Hepatocyte (in vitro differentiated cells): ENCODE measurements at regions not wholly inside any gene's neighbourhood (a gene's known extent, or its start where the extent isn't known, plus 50 kb on each side); places are given as distances from the start of the nearest gene placed in this dataset.

Experiments used
- DNase-seq: peaks from one replicate; pipeline ENCODE4 v3.0.0-alpha.2; 2016; ENCODE audit warnings: low spot score
- H2AFZ ChIP-seq: fragments of 200-600 bp; sonication (generic); 2 replicates; pipeline ENCODE4 v1.6.0; 2016; ENCODE audit warnings: antibody characterized with exemption, mild to moderate bottlenecking
- H3K27ac ChIP-seq: fragments of 200-600 bp; sonication (generic); 2 replicates; pipeline ENCODE4 v1.5.1; 2016; ENCODE audit warnings: mild to moderate bottlenecking
- H3K27me3 ChIP-seq: fragments of 200-600 bp; sonication (generic); 2 replicates; pipeline ENCODE4 v1.6.1; 2016
- H3K36me3 ChIP-seq: fragments of 200-600 bp; sonication (generic); replicated peaks from 2 replicates; pipeline ENCODE4 v1.5.1; 2016; ENCODE audit warnings: low read depth; ENCODE audit not compliant: insufficient read depth
- H3K4me1 ChIP-seq: fragments of 200-600 bp; sonication (generic); 2 replicates; pipeline ENCODE4 v1.5.1; 2016; ENCODE audit warnings: mild to moderate bottlenecking, moderate library complexity; ENCODE audit not compliant: insufficient read depth
- H3K4me2 ChIP-seq: fragments of 200-600 bp; sonication (generic); 2 replicates; pipeline ENCODE4 v1.6.0; 2016
- H3K4me3 ChIP-seq: fragments of 200-600 bp; sonication (generic); 2 replicates; pipeline ENCODE4 v1.5.1; 2016; ENCODE audit warnings: mild to moderate bottlenecking
- H3K79me2 ChIP-seq: fragments of 200-600 bp; sonication (generic); 2 replicates; pipeline ENCODE4 v1.6.0; 2017; ENCODE audit warnings: mild to moderate bottlenecking
- H3K9me2 ChIP-seq: fragments of 200-600 bp; sonication (generic); replicated peaks from 2 replicates; pipeline ENCODE4 v1.6.0; 2017; ENCODE audit warnings: mild to moderate bottlenecking; ENCODE audit not compliant: insufficient read depth
- H3K9me3 ChIP-seq: fragments of 200-600 bp; sonication (generic); 2 replicates; pipeline ENCODE4 v1.5.1; 2016; ENCODE audit warnings: low read depth, mild to moderate bottlenecking
- H4K20me1 ChIP-seq: fragments of 200-600 bp; sonication (generic); 2 replicates; pipeline ENCODE4 v1.6.0; 2016; ENCODE audit warnings: mild to moderate bottlenecking; ENCODE audit not compliant: insufficient read depth, poor library complexity, severe bottlenecking
- EZH2 ChIP-seq: fragments of 200-600 bp; sonication (generic); IDR thresholded peaks from 2 replicates; pipeline ENCODE4 v1.6.1; 2016; ENCODE audit warnings: antibody characterized with exemption, mild to moderate bottlenecking, borderline replicate concordance
- EZH2phosphoT487 ChIP-seq: fragments of 200-600 bp; sonication (generic); IDR thresholded peaks from one replicate; pipeline ENCODE4 v1.6.1; 2018; ENCODE audit warnings: antibody characterized with exemption, mild to moderate bottlenecking, low read depth, moderate library complexity; ENCODE audit not compliant: unreplicated experiment, severe bottlenecking
- WGBS: methylation state at CpG from one replicate; pipeline ENCODE4 v1.1.6; 2016; ENCODE audit warnings: low lambda C conversion rate; ENCODE audit errors: missing lambda C conversion rate; 5-methylcytosine and 5-hydroxymethylcytosine counted together
- TF ChIP-seq, protein P1 (sequence below): fragments of 200-600 bp; sonication (generic); IDR thresholded peaks from 2 replicates; pipeline ENCODE4 v1.5.1; 2016; ENCODE audit warnings: antibody characterized with exemption, mild to moderate bottlenecking; ENCODE audit not compliant: poor library complexity

DNA sequence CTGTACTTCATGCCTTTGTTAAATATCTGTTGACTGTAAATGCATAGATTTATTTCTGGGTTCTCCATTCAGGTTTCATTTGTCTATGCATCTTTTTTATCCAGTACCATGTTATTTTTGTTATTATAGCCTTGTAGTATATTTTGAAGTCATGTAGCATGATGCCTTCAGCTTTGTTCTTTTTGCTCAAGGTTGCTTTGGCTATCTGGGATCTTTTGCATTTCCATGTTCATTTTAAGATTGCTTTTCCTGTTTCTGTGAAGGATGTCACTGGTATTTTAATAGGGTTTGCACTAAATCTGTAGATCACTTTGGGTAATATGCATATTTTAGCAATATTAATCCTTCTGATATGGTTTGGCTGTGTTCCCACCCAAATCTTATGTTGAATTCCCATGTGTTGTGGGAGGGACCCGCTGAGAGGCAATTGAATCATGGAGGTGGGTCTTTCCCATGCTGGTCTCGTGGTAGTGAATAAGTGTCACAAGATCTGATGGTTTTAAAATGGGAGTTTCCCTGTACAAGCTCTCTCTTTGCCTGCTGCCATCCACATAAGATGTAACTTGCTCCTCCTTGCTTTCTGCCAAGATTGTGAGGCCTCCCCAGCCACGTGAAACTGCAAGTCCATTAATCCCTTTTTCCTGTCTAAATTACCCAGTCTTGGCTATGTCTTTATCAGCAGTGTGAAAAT, 302.8 kb upstream of the SEMA3C start:
- Histone ChIP-seq H4K20me1 (no peaks in the 10 kb centered on the region), H3K4me1 (no peaks in the 10 kb centered on the region), H3K9me2 (no peaks in the 10 kb centered on the region), H2AFZ (no peak overlapping the region), H3K4me2 (no peak overlapping the region), H3K27me3 (no peaks in the 10 kb centered on the region), H3K9me3 (no peaks in the 10 kb centered on the region), H3K79me2 (no peaks in the 10 kb centered on the region), H3K4me3 (no peak overlapping the region), H3K36me3 (no peaks in the 10 kb centered on the region), H3K27ac (no peak overlapping the region)
- WGBS, result 82% methylated on average over 3 of the region's 3 CpGs
- TF ChIP-seq, protein P1, sequence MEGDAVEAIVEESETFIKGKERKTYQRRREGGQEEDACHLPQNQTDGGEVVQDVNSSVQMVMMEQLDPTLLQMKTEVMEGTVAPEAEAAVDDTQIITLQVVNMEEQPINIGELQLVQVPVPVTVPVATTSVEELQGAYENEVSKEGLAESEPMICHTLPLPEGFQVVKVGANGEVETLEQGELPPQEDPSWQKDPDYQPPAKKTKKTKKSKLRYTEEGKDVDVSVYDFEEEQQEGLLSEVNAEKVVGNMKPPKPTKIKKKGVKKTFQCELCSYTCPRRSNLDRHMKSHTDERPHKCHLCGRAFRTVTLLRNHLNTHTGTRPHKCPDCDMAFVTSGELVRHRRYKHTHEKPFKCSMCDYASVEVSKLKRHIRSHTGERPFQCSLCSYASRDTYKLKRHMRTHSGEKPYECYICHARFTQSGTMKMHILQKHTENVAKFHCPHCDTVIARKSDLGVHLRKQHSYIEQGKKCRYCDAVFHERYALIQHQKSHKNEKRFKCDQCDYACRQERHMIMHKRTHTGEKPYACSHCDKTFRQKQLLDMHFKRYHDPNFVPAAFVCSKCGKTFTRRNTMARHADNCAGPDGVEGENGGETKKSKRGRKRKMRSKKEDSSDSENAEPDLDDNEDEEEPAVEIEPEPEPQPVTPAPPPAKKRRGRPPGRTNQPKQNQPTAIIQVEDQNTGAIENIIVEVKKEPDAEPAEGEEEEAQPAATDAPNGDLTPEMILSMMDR, result no peak
- TF ChIP-seq EZH2phosphoT487 (no peak), EZH2 (no peak)
- DNase-seq, result no peak

DNA sequence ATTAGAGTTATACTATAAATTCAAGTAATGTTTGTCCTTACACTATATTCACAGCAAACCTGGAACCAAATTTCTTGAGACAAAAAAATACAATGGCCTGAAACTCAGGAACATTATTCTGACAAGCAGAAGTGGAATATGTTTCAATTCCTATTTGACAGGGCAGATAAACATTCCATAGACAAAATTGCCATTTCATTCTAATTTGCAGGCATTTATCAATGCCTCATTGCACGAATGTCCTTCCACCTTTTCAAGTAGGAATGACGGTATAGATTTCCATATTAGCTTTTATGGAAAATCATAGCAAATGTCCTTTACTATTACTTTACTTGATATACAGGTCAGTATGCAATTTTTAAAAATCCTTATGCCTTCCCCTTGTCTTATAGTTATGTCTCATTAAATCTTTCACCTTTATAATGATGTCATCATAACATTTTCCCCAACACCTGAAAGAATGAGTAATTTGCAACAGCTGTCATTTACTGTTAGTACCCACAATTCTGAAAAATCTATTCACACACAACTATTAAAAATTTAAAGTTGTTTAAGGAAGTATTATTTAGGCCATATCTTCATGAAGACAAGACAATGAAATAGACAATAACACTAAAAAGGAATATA, 299.7 kb upstream of the SEMA3C start:
- Histone ChIP-seq H3K9me2 (no peaks in the 10 kb centered on the region), H3K27me3 (no peaks in the 10 kb centered on the region), H2AFZ (no peak overlapping the region), H4K20me1 (no peaks in the 10 kb centered on the region), H3K4me2 (no peak overlapping the region), H3K79me2 (no peaks in the 10 kb centered on the region), H3K36me3 (no peaks in the 10 kb centered on the region), H3K27ac (no peak overlapping the region), H3K4me3 (no peak overlapping the region), H3K4me1 (no peaks in the 10 kb centered on the region), H3K9me3 (no peaks in the 10 kb centered on the region)
- WGBS, result 89% methylated on average over 2 of the region's 2 CpGs
- no peak for DNase-seq
- TF ChIP-seq EZH2phosphoT487 (no peak), EZH2 (no peak)
- TF ChIP-seq, protein P1, result no peak

DNA sequence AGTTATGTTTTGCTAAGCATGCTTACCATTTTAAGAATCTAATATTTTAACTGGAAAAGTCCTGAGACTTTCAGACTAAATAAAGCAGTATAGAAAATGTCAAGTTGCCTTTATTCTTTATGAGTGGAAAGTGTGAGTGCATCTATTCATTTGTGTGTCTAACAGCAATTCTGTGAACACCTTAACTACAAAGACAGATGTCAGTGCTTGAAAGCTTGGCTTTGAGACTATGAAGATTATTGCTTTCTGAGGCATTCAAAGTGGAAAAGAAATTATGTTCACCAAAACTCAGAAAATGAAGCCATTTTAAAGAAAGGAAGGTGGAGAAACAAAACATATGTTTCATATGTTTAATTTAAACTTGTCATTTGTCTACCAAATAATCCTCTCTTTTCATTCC, 294.5 kb upstream of the SEMA3C start:
- Histone ChIP-seq H3K4me2 (no peak overlapping the region), H3K27ac (no peak overlapping the region), H2AFZ (no peak overlapping the region), H3K4me3 (no peak overlapping the region), H4K20me1 (no peaks in the 10 kb centered on the region), H3K9me2 (no peaks in the 10 kb centered on the region), H3K79me2 (no peaks in the 10 kb centered on the region), H3K9me3 (no peaks in the 10 kb centered on the region), H3K36me3 (no peaks in the 10 kb centered on the region), H3K27me3 (no peaks in the 10 kb centered on the region), H3K4me1 (no peaks in the 10 kb centered on the region)
- no peak for TF ChIP-seq EZH2phosphoT487
- TF ChIP-seq EZH2, result no peak
- TF ChIP-seq, protein P1, result no peak
- no peak for DNase-seq
